Loucy (cell line): ENCODE measurements at regions not wholly inside any gene's neighbourhood (a gene's known extent, or its start where the extent isn't known, plus 50 kb on each side); places are given as distances from the start of the nearest gene placed in this dataset.

Source experiments
- EZH2phosphoT487 ChIP-seq: fragments of 200-600 bp; IDR thresholded peaks from 2 replicates; pipeline ENCODE4 v1.6.1; 2018; ENCODE audit warnings: antibody characterized with exemption, mild to moderate bottlenecking, moderate library complexity, borderline replicate concordance
- TF ChIP-seq, protein P1 (sequence below): fragments of 200-600 bp; sonication (generic); conservative IDR thresholded peaks from 2 replicates; pipeline ENCODE4 v1.5.1; 2014; ENCODE audit warnings: mild to moderate bottlenecking, antibody characterized with exemption, low read length

DNA sequence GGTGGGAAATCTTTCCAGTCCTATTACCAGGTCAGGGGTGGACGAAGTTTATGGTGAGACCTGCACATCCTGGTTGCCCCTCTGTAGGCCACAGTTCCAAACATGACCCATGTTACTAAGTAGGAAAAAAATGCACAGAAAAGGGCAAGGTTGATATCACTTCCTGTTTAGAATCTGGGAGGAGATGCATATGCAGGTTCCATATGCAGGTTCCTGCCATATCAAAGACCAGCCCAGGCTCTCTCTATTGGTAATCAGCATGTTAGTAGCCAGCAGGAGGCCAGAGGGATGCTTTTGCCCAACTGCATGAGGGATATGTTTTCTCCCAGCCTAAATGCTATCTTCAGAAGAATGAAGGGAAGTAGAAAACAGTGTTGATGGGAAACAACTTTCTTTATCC is 657.2 kb downstream of the ANKRD50 start:
- TF ChIP-seq, protein P1, sequence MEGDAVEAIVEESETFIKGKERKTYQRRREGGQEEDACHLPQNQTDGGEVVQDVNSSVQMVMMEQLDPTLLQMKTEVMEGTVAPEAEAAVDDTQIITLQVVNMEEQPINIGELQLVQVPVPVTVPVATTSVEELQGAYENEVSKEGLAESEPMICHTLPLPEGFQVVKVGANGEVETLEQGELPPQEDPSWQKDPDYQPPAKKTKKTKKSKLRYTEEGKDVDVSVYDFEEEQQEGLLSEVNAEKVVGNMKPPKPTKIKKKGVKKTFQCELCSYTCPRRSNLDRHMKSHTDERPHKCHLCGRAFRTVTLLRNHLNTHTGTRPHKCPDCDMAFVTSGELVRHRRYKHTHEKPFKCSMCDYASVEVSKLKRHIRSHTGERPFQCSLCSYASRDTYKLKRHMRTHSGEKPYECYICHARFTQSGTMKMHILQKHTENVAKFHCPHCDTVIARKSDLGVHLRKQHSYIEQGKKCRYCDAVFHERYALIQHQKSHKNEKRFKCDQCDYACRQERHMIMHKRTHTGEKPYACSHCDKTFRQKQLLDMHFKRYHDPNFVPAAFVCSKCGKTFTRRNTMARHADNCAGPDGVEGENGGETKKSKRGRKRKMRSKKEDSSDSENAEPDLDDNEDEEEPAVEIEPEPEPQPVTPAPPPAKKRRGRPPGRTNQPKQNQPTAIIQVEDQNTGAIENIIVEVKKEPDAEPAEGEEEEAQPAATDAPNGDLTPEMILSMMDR, result no peak
- TF ChIP-seq EZH2phosphoT487, result no peak
